ENCODE measurements at regions not wholly inside any gene's neighbourhood (a gene's known extent, or its start where the extent isn't known, plus 50 kb on each side); places are given as distances from the start of the nearest gene placed in this dataset.

DNA sequence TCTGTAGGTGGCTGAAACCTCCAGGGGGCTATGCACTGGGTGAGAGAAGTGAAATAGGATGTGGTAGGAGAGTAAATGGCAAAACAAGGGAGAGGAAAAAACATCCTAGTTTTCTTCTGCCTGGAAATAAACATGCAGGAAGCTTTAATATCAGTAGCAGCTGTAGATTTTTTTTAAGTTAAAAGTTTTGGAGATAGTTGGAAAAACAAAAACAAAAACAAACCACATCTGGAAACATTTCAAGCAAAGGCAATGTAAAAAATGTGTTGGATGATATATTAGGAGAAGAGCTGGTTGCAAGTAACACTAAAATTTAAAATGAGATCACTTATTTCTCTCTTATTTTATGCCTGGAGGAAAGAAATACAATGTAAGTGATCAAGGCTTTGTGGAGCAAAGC is 388.0 kb downstream of the SPRY1 start:
- no peaks in the 10 kb centered on the region for H3K36me3 ChIP-seq
- DNase-seq (ENCODE audit: low spot score in 2 of 2) = no peak
- H3K27ac ChIP-seq = peak overlapping the region; percentile 52
- H3K4me3 ChIP-seq = no peak overlapping the region
- H3K27me3 ChIP-seq = no peaks in the 10 kb centered on the region
- peaks cover 8% of the 10 kb centered on the region for H3K4me1 ChIP-seq
- no peak for TF ChIP-seq POLR2A (IDR thresholded peaks at IDR 0.05)
- no peak for TF ChIP-seq EP300 (IDR thresholded peaks at IDR 0.05)
- TF ChIP-seq POLR2AphosphoS5 (IDR thresholded peaks at IDR 0.05) = no peak
- no peaks in the 10 kb centered on the region for H3K9me3 ChIP-seq

DNA sequence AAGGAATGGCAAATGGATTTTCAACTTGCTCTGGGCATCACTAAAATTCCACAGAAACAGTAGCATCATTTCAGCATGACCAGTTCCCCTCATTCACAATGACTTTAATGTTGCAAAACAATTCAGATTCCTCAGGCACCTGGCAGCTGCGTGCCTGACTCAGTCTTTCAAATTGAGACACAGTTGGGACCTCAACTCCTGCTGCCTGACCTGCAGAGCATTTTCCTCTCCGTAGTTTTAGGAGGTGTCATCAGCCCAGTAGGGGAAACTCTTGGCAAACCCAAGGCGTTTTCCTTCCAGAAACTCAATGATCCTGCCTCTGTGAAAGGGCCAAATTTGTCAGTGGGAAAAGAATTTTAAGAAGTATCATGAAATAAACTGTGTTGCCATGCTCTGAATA is 388.9 kb downstream of the SPRY1 start:
- Histone ChIP-seq H3K27ac (peak overlapping the region; percentile 77), H3K9me3 (no peaks in the 10 kb centered on the region), H3K36me3 (no peaks in the 10 kb centered on the region), H3K4me1 (peaks cover 8% of the 10 kb centered on the region), H3K4me3 (no peak overlapping the region), H3K27me3 (no peaks in the 10 kb centered on the region)
- WGBS = 27% methylated on average over 3 of the region's 3 CpGs
- peak; percentile 84 for DNase-seq (ENCODE audit: low spot score in 2 of 2)
- TF ChIP-seq POLR2AphosphoS5 (IDR thresholded peaks at IDR 0.05) = peak; percentile 28 to 88 (median 75)
- TF ChIP-seq POLR2A (IDR thresholded peaks at IDR 0.05) = no peak

DNA sequence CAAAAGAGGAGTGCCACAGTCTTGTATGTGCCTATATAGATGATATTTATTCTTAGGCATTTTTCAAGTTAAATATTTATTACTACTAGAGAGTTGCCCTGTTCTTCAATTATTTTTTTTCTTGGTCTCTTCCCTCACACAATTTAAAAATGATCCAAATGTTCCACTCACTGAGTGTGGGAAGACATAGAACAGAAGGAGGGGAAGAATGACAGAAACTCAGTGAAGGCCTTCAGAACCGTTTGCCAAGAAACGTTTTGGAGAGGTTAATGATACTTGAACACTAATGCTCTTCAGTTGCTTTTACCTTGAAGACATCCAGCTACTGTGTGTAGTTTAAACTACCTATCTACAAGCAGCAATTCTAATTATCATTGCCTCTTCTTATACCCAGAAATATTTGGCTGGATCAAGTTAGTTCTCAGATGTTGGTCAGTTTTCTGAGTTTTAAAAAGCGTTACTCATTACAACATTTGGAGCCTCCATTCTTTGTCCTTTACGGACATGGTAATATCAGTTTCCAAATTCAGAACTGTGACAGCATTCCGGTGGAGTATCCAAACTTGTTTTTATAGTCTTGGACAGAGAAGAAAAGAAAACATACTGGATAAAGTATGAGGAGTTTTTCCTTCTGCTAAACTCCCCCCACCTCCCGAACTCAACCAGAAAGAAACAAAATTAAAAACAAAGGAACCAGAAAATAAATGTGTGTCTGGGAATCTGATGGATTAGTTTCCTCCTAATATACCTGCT is 389.7 kb downstream of the SPRY1 start:
- H3K9me3 ChIP-seq = no peaks in the 10 kb centered on the region
- H3K4me3 ChIP-seq = no peak overlapping the region
- no peaks in the 10 kb centered on the region for H3K36me3 ChIP-seq
- no peak for TF ChIP-seq POLR2A (IDR thresholded peaks at IDR 0.05)
- TF ChIP-seq EP300 (IDR thresholded peaks at IDR 0.05) = no peak
- TF ChIP-seq, protein P1, sequence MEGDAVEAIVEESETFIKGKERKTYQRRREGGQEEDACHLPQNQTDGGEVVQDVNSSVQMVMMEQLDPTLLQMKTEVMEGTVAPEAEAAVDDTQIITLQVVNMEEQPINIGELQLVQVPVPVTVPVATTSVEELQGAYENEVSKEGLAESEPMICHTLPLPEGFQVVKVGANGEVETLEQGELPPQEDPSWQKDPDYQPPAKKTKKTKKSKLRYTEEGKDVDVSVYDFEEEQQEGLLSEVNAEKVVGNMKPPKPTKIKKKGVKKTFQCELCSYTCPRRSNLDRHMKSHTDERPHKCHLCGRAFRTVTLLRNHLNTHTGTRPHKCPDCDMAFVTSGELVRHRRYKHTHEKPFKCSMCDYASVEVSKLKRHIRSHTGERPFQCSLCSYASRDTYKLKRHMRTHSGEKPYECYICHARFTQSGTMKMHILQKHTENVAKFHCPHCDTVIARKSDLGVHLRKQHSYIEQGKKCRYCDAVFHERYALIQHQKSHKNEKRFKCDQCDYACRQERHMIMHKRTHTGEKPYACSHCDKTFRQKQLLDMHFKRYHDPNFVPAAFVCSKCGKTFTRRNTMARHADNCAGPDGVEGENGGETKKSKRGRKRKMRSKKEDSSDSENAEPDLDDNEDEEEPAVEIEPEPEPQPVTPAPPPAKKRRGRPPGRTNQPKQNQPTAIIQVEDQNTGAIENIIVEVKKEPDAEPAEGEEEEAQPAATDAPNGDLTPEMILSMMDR (IDR thresholded peaks at IDR 0.05) = no peak
- no peak for TF ChIP-seq POLR2AphosphoS5 (IDR thresholded peaks at IDR 0.05)
- peak overlapping the region; percentile 77 for H3K27ac ChIP-seq
- DNase-seq (ENCODE audit: low spot score in 2 of 2) = no peak
- H3K4me1 ChIP-seq = peaks cover 8% of the 10 kb centered on the region
- H3K27me3 ChIP-seq = no peaks in the 10 kb centered on the region
- WGBS = 57% methylated on average over 6 of the region's 6 CpGs

DNA sequence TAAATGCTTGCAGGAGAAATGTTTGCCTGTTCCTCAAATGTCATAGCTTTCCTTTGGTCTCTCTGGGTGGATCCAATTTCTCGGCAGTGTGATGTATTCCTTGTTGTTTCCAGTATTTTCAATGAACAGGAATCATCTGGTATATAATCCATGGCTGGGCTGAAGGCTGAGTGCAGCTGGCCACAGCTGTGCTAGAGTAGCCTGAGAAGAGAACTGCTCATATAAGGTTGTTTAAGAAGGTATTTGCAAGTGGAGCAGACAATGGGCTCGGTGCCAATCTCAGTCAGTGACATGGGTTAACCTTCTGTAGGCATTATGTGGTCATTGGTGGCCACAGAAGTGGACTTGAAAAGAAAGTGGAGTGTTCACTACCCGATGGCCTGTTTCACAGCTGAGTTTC is 390.3 kb downstream of the SPRY1 start:
- WGBS = 62% methylated on average over 3 of the region's 3 CpGs
- TF ChIP-seq POLR2A (IDR thresholded peaks at IDR 0.05) (no peak), POLR2AphosphoS5 (IDR thresholded peaks at IDR 0.05) (no peak), EP300 (IDR thresholded peaks at IDR 0.05) (no peak)
- TF ChIP-seq, protein P1 (IDR thresholded peaks at IDR 0.05) = no peak
- Histone ChIP-seq H3K36me3 (no peaks in the 10 kb centered on the region), H3K27me3 (no peaks in the 10 kb centered on the region), H3K4me1 (peaks cover 8% of the 10 kb centered on the region), H3K27ac (peak overlapping the region; percentile 77), H3K9me3 (no peaks in the 10 kb centered on the region), H3K4me3 (no peak overlapping the region)
- DNase-seq (ENCODE audit: low spot score in 2 of 2) = peak in 1 of 2 donors; percentile 64

DNA sequence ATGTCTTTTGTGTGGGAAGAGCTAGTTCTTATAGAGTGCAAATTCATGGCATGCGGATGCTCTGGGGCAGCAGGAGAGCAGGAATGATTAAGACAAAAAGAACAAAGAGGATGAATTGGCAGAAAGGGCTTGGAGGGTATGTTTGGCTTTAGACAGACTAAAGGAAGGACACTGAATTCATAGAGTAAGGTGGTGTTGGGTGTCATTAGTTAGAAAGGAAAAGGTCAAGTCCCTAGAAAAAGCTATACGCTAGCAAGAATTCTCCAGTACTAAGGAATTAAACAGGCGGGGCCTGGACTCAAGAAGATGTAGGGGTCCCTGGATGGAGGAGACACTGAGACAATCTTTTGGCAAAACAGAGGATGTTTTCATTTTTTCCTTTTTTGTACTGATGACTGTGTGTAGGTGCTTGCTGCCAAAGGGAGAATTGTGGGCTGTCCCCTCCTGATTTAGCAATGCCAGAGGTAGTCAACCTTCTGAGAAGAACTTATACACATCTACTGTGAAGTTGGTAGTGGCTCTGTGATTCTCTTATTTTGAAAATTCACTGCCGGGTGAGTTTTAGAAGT is 391.0 kb downstream of the SPRY1 start:
- H3K27me3 ChIP-seq = no peaks in the 10 kb centered on the region
- H3K9me3 ChIP-seq = no peaks in the 10 kb centered on the region
- WGBS = 94% methylated on average over 4 of the region's 4 CpGs
- no peak overlapping the region for H3K4me3 ChIP-seq
- H3K27ac ChIP-seq = peak overlapping the region; percentile 77
- H3K4me1 ChIP-seq = peaks cover 8% of the 10 kb centered on the region
- TF ChIP-seq, protein P1 (IDR thresholded peaks at IDR 0.05) = no peak
- no peak for TF ChIP-seq POLR2A (IDR thresholded peaks at IDR 0.05)
- no peak for TF ChIP-seq EP300 (IDR thresholded peaks at IDR 0.05)
- TF ChIP-seq POLR2AphosphoS5 (IDR thresholded peaks at IDR 0.05) = no peak
- no peak for DNase-seq (ENCODE audit: low spot score in 2 of 2)
- H3K36me3 ChIP-seq = no peaks in the 10 kb centered on the region

DNA sequence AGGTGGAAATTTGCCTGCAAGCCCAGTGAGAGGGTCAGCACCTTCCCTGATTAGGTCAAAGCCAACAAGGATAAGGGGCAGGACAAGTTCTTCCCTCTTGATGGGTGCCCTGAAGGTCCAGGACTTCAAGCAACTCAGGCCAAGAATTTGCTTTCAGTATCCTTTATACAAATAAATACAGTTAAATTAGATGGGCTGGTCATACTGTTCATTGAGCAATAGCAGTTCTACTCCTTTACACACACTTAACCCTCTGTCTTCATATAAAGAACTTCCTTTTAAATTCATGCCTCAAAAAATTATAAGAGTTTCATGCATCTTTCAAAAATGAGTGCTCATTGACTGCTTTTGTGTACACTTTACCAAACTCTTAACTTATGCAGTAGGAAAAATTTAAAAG is 392.0 kb downstream of the SPRY1 start:
- DNase-seq (ENCODE audit: low spot score in 2 of 2) = no peak
- Histone ChIP-seq H3K4me1 (peaks cover 8% of the 10 kb centered on the region), H3K27ac (peak overlapping the region; percentile 24), H3K4me3 (no peak overlapping the region), H3K27me3 (no peaks in the 10 kb centered on the region), H3K36me3 (no peaks in the 10 kb centered on the region), H3K9me3 (no peaks in the 10 kb centered on the region)
- TF ChIP-seq POLR2A (IDR thresholded peaks at IDR 0.05) = no peak
- no peak for TF ChIP-seq POLR2AphosphoS5 (IDR thresholded peaks at IDR 0.05)
- no peak for TF ChIP-seq EP300 (IDR thresholded peaks at IDR 0.05)
- TF ChIP-seq, protein P1 (IDR thresholded peaks at IDR 0.05) = no peak

All from suprapubic skin (tissue), 4 donors.